NK-92 treated with Interleukin-12 subunit alpha and Interleukin-12 subunit beta, amount 100 ng/mL, for 24 hours (cell line): ENCODE measurements at regions not wholly inside any gene's neighbourhood (a gene's known extent, or its start where the extent isn't known, plus 50 kb on each side); places are given as distances from the start of the nearest gene placed in this dataset.
"Not testable (repeated sequence)": the region's sequence is repeated elsewhere in the genome, so short reads cannot be mapped to it uniquely, and the experiment has no call there.

Experiments
- DNase-seq: peaks from one replicate; lab custom pipeline; 2025; lab: John Stamatoyannopoulos, UW

GRCh38 chr5:36782612-36783011 is 94.0 kb upstream of the NIPBL start:
- not testable (repeated sequence) for DNase-seq

GRCh38 chr5:36786448-36787012 is 90.0 kb upstream of the NIPBL start:
- no peak for DNase-seq

GRCh38 chr5:36787365-36788093 is 89.0 kb upstream of the NIPBL start:
- no peak for DNase-seq

GRCh38 chr5:36790847-36791246 is 85.7 kb upstream of the NIPBL start:
- no peak for DNase-seq

GRCh38 chr5:36792560-36793180 is 83.9 kb upstream of the NIPBL start:
- DNase-seq, result no peak

GRCh38 chr5:36795366-36795765 is 81.2 kb upstream of the NIPBL start:
- DNase-seq, result no peak

GRCh38 chr5:36796155-36796554 is 80.4 kb upstream of the NIPBL start:
- no peak for DNase-seq

GRCh38 chr5:36801523-36801922 is 75.0 kb upstream of the NIPBL start:
- no peak for DNase-seq

GRCh38 chr5:36802187-36802586 is 74.4 kb upstream of the NIPBL start:
- no peak for DNase-seq

- DNase-seq, result not testable (repeated sequence)
Observed at GRCh38 chr5:36813249-36813648, 63.3 kb upstream of the NIPBL start.

GRCh38 chr5:36815871-36816270 is 60.7 kb upstream of the NIPBL start:
- no peak for DNase-seq

- DNase-seq, result no peak
Observed at GRCh38 chr5:36820900-36821299, 55.7 kb upstream of the NIPBL start.

- no peak for DNase-seq
Observed at GRCh38 chr5:36826694-36827093, 49.9 kb upstream of the NIPBL start.
